RWPE2 (cell line): ENCODE measurements at regions not wholly inside any gene's neighbourhood (a gene's known extent, or its start where the extent isn't known, plus 50 kb on each side); places are given as distances from the start of the nearest gene placed in this dataset.
"Not testable (repeated sequence)": the region's sequence is repeated elsewhere in the genome, so short reads cannot be mapped to it uniquely, and the experiment has no call there.

Experiments
- ATAC-seq: fragments of 200-7000 bp; cut with Tn5 transposase; 3 replicates; pipeline ENCODE4 v1.9.1; 2021; ENCODE audit warnings: low read depth
- DNase-seq: peaks from one replicate; pipeline ENCODE4 v3.0.0-alpha.2; 2020; ENCODE audit warnings: low spot score
- H3K27ac ChIP-seq: fragments of 450-650 bp; 2 replicates; pipeline ENCODE4 v1.5.1; 2017; ENCODE audit warnings: mild to moderate bottlenecking; ENCODE audit not compliant: poor library complexity, severe bottlenecking
- H3K27me3 ChIP-seq: fragments of 250-450 bp; sonication (Bioruptor Pico); 2 replicates; pipeline ENCODE4 v1.5.1; 2021; ENCODE audit warnings: mild to moderate bottlenecking, moderate library complexity; ENCODE audit not compliant: insufficient read depth, poor library complexity, severe bottlenecking
- H3K36me3 ChIP-seq: fragments of 250-450 bp; sonication (Bioruptor Pico); 2 replicates; pipeline ENCODE4 v1.5.1; 2020; ENCODE audit warnings: low read depth, mild to moderate bottlenecking, moderate library complexity
- H3K4me1 ChIP-seq: fragments of 250-450 bp; sonication (Bioruptor Pico); 2 replicates; pipeline ENCODE4 v1.5.1; 2021; ENCODE audit warnings: mild to moderate bottlenecking, moderate library complexity; ENCODE audit not compliant: insufficient read depth, poor library complexity, severe bottlenecking
- H3K4me3 ChIP-seq: fragments of 250-450 bp; sonication (Bioruptor Pico); 2 replicates; pipeline ENCODE4 v1.5.1; 2021; ENCODE audit warnings: mild to moderate bottlenecking, moderate library complexity; ENCODE audit not compliant: severe bottlenecking
- H3K9me3 ChIP-seq: fragments of 250-450 bp; sonication (Bioruptor Pico); 2 replicates; pipeline ENCODE4 v1.5.1; 2021; ENCODE audit warnings: mild to moderate bottlenecking, moderate library complexity; ENCODE audit not compliant: severe bottlenecking
- CTCF ChIP-seq: fragments of 450-650 bp; IDR thresholded peaks from one replicate; pipeline ENCODE4 v1.5.1; 2017; ENCODE audit warnings: mild to moderate bottlenecking, moderate library complexity; ENCODE audit not compliant: poor library complexity, severe bottlenecking

DNA sequence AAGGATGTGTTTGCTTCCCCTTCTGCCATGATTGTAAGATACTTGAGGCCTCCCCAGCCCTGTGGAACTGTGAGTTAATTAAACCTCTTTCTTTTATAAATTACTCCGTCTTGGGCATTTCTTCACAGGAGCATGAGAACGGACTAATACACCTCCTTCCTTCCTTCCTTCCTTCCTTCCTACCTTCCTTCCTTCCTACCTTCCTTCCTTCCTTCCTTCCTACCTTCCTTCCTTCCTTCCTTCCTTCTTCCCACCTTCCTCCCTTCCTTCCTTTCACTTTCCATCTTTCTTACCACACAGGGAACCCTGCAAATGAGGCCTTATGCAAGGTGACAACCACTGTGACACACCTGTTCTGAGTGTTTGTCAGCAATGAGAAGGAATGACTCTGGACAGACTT lies 141.3 kb upstream of the EXOC2 start:
- no peak for DNase-seq
- Histone ChIP-seq H3K27ac (no peak overlapping the region), H3K4me3 (no peak overlapping the region), H3K36me3 (no peaks in the 10 kb centered on the region), H3K27me3 (no peaks in the 10 kb centered on the region), H3K4me1 (peaks cover 29% of the 10 kb centered on the region), H3K9me3 (no peaks in the 10 kb centered on the region)
- no peak for TF ChIP-seq CTCF
- no peak for ATAC-seq

DNA sequence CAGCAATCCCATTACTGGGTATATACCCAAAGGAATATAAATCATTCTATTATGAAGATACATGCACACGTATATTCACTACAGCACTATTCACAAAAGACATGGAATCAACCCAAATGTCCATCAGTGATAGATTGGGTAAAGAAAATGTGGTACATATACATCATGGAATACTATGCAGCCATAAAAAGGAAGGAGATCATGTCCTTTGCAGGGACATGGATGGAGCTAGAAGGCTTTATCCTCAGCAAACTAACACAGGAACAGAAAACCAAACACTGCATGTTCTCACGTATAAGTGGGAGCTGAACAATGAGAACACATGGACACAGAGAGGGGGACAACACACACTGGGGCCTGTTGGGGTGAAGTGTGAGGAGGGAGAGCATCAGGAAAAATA lies 139.9 kb upstream of the EXOC2 start:
- H3K4me1 ChIP-seq: peaks cover 26% of the 10 kb centered on the region
- not testable (repeated sequence) for H3K9me3 ChIP-seq, DNase-seq, H3K4me3 ChIP-seq, H3K27ac ChIP-seq, ATAC-seq, H3K27me3 ChIP-seq, H3K36me3 ChIP-seq

DNA sequence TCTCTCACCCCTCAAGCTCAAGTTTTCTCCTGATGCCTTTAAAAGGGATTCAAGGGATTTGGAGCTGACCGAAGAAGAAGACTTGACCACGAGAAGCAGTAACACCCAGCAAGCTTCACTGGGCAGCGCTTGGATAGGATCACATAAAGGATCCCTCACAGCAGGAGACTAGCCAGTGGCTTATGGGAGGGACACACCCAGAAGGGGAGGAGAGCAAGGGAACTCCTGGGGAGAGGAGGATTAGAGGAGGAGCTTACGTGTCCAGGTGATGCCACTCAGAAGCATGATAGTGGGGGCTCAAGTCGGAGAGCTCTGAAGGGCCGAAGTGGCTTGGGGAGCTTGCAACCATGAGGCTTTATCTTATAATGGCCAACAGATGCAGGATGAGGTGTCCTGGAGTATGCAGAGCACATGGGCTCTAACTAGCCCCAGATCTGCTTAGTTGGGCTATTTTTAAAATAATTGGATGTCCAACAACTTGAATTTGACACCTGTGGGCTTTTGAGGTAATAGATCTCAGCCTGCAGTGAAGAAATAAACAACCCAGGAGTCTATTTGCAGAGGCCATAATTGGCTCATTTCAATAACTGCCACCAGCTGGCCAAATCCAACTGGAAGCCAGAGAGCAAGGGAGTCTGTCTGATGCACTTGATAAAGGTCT lies 137.9 kb upstream of the EXOC2 start:
- Histone ChIP-seq H3K4me1 (peaks cover 9% of the 10 kb centered on the region), H3K27ac (no peak overlapping the region), H3K36me3 (no peaks in the 10 kb centered on the region), H3K9me3 (peaks cover 4% of the 10 kb centered on the region), H3K4me3 (no peak overlapping the region), H3K27me3 (no peaks in the 10 kb centered on the region)
- no peak for ATAC-seq
- DNase-seq: no peak
- TF ChIP-seq CTCF: no peak

DNA sequence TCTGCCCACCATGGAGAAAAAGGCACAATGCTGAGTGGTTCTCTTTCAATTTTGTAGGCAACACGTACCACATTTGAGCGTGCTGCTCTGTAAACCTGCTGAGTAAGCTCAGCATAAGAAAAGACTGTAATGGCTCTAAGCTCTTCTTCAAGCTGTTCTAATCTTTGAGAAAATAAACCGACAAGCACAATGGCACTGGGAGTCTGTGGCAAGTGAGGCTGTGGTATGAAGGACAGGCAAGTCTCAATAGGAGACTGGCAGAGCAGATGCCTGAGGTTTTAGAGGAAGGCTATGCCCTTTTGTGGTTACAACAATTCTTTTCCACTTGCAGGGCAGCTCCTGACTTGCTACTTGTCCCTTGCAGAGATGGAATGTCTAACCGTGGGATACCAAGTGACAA lies 136.7 kb upstream of the EXOC2 start:
- Histone ChIP-seq H3K27ac (no peak overlapping the region), H3K36me3 (no peaks in the 10 kb centered on the region), H3K9me3 (peaks cover 4% of the 10 kb centered on the region), H3K27me3 (no peaks in the 10 kb centered on the region), H3K4me3 (no peak overlapping the region), H3K4me1 (peaks cover under 1% of the 10 kb centered on the region)
- ATAC-seq (no peak), DNase-seq (no peak)
- no peak for TF ChIP-seq CTCF

DNA sequence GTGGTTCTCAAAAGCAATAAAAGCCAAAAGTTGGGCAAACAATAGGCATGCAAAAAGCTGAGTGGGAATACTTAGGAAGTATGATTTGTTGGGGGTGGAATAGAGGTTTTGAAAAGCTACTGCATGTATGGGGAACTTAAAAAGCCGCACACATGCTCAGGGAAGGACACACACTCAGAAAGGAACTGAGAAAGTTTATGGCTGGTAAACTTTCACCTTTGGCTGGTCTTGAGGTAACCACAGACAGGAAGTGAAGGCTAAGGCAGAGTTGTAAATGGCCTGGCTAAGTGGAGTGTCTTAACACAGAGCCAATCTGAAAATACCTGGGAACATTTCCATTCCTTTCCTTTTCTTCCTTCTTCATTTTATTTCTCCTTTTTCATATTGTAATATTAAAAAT lies 134.5 kb upstream of the EXOC2 start:
- Histone ChIP-seq H3K4me1 (no peaks in the 10 kb centered on the region), H3K36me3 (no peaks in the 10 kb centered on the region), H3K9me3 (peaks cover 4% of the 10 kb centered on the region), H3K4me3 (no peak overlapping the region), H3K27ac (no peak overlapping the region), H3K27me3 (no peaks in the 10 kb centered on the region)
- no peak for ATAC-seq
- DNase-seq: no peak
- no peak for TF ChIP-seq CTCF
